NCI-H1436 treated with DMSO at 0.1 percent for 48 hours (cell line): ENCODE measurements at regions not wholly inside any gene's neighbourhood (a gene's known extent, or its start where the extent isn't known, plus 50 kb on each side); places are given as distances from the start of the nearest gene placed in this dataset.

Experiments
- DNase-seq: peaks from one replicate; lab custom pipeline; 2025; lab: John Stamatoyannopoulos, UW

DNA sequence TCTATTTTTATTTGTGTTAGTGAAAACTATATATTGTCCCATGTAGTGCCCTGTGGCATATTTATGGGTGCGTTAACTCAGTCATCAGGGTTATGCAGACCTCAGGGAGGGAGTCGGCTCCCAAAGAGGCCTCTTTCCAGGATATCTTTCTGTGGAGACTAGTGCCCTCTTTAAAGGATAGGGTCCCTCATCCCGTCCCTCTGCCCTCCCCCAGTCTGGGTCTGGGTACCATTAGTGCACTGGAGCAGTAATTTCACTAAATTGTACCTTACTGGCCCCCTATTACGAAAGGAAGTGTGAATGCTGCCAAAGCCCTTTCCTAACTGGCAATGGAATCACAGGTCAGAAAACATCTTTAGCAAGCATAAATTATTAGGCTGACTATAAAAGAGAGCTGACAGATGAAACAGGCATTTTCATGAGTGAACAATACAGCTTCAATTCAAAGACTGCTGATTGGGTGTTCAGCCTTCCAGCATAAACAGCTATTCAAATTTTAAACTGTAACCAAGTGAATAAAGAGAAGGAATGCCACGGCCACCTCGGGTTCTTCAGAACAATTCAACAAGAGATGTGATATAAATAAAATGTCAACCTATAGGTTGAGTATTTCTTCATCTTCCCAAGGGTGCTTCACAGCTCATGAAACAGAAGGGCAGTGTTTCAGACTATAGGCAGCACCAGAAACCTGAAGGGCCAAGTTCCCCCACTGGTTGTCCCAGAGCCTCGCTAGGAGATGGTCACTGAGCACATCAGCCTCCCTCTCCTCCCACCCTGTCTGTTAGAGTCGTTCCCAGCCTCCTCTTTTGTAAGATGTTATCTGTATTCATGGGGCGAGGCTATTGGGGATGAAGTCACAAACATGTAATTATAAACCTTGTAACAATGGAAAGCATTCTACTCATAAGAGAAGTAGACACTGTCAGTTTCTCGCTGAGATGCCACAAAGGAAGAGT, 318.7 kb downstream of the TMEM161B start:
- DNase-seq: no peak

DNA sequence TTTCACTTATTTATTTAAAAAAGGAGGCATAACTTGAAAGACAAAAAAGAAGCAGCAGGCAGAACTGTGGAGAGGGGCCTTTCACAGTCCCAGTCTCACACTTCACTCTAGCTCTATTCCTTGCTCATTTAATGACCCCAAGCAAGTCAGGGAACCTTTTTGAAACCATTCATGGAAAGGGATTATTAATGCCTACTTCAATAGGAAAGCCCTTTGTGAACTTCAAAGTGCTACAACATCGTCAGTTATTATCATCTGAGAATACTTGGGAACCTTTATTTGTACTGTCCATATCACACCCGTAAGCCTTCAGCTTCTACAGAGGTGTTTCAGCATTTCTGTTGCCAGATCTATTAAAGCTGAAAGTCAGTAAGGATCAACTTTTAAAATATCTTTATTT, 320.2 kb downstream of the TMEM161B start:
- DNase-seq: no peak

DNA sequence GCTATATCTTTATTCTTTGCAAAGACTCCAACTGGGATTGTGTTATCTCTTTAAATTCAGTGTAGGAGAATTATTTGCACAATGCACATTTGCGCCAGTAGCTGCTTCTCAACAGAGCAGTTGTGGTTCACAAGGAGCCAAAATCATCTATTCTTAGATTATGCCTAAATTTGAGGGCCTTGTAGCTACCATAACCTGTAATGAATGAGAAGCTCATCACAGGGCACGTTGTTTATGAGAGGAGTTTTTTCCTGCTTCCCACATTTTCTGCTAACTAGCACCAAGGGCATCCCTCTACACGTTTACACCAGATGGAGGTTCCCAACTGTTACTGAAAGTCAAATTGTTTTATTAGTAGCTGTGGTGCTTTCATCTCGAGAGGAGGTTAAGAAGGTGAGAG, 322.4 kb downstream of the TMEM161B start:
- no peak for DNase-seq

GRCh38 chr5:87945286-87945650, 323.4 kb downstream of the TMEM161B start:
- no peak for DNase-seq

DNA sequence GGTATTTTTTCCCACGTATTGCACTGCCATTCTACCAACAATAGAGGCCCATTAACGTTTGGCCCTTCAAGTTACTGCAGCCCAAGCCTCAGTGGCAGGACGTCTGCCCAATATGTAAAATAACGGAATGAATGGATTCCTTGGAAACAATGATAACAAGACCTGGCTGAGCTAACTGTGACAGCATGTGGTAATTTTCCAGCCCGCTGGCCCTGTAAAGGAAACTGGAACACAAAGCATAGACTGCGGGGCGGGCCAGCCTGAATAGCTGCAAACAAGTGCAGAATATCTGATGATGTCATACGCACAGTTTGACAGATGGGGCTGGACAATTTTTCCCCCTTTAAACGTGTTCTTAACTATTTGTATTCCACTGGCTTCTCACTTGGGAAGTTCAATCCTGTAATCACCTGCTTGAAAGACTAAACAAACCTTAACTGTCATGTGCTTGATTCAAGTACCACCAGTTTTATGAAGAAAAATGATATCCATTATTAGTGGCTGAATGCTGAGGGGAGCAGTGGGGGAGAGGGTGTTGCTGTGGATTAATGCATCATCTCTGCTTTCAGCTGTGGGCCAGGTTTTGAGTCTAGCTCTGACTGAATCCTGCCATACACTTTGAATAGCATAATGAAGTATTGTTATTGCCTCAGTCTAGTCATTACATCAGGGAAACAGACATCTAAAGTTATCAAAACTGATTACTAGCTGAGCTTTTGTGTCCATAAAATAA, 323.9 kb downstream of the TMEM161B start:
- no peak for DNase-seq

- no peak for DNase-seq
Observed at GRCh38 chr5:87940775-87941174, 327.9 kb downstream of the TMEM161B start.

- no peak for DNase-seq
Observed at GRCh38 chr5:87936667-87937066, 332.0 kb downstream of the TMEM161B start.

GRCh38 chr5:87924436-87924835, 344.2 kb downstream of the TMEM161B start:
- DNase-seq: no peak

DNA sequence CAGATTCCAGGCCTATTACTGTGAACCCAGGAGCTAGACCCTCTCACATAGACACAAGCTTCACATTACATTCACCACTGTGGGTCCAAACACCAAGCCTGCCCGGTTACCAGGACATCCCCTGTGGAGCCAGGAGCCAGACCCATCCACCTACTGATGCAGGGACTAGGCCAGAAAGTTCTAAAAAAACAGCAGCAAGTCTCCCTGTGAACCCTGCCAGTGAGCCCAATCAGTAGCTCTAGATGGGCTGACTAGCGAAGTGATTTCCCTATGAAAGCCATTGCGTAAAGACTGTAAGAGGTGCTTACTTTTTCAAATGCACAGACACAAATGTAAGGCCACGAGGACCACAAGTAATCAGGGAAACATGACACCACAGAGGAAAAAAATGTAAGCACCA, 352.3 kb downstream of the TMEM161B start:
- DNase-seq: no peak

GRCh38 chr5:87912419-87912818, 356.2 kb downstream of the TMEM161B start:
- DNase-seq: no peak

DNA sequence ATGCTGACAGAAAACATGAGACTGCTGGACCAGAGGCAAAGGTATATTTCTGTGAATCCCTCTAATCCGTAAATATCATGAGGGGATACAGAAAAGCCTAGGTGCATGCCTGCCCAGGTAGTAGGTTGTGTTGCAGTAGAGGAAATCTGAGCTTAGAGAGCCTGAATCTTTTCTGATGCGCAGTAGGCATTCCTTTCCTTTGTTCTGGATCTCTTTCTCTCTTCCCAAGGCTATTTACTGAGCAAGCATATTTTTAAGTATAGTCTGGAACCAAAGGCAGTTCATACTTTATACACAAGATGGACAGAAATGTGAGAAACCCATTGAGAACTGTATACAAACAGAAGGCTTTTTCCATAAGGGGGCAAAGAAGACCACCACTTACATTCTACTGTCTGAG, 359.3 kb downstream of the TMEM161B start:
- DNase-seq: no peak

DNA sequence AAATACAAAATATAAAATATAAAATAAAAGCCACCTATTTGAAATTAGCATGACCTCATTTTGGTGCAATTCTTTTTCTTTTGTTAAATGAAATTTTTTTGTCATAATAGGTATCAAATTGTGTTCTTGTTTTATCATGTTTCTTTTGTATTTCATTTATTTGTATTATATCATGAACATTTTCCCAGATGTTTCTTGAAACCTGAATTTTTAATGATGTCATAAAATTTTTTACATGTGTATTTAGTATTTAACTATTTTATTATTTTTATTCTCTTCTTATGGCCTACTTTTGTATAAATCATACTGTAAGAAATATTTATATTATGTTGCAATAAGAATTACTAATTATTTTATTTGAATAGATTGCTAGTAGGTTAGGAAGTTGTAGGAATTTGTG, 361.7 kb downstream of the TMEM161B start:
- no peak for DNase-seq

DNA sequence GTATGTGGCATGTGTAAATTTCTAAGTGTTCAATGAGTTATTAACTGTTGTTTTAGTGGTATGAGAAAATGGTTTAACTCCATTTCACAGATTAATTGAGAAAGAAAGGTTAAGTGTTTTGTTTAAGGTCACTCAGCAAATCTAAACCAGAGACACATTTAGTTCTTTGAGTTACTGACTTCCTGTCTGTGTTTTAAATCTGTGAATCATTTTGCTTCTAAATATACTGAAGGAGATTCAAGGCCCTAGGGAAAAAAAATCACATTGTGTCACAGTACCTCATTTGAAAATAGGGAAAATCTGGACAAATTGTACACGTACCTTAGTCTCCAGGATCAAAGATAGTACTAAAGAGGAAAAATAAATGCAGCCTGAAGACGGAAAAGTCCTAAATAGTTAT, 368.2 kb downstream of the TMEM161B start:
- no peak for DNase-seq

GRCh38 chr5:87899721-87900131, 368.9 kb downstream of the TMEM161B start:
- DNase-seq: no peak

- DNase-seq: no peak
Observed at GRCh38 chr5:87899208-87899661, 369.4 kb downstream of the TMEM161B start.

DNA sequence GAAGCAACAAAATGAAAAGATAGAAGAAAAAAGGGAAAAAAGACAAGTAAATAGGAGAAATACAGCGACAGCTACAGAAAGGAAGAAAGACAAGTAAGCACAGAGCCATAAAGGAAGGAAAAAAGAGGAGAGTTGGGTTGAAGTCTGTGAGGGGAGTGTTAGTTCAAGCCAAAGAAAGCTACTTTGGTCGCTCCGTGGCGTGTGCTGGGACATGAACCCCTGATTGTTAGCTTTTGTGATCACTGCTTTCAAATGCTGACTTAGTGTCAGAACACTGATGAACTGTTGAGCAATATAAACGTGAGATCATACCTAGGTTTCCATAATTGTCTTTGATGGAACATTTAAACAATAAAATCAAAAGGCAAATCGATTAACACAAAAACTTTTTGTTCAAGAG, 370.1 kb downstream of the TMEM161B start:
- no peak for DNase-seq

DNA sequence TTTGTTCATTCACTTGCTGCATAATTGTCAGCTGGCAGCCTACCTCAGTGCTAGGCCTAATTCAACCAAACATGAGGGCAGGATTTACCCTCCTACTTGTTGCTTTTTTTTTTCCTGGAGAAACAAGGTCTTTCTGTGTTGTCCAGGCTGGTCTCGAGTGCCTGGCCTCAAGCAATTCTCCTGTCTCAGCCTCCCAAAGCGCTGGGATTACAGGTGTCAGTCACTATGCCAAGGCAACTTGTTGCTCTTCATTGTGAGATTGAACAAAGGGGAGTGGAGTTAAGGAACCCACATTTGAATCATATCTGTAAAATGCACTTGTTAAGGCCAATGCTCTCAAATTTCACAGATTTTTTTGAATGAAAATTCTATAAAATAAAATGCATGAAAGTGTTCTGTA, 380.5 kb downstream of the TMEM161B start:
- no peak for DNase-seq

- no peak for DNase-seq
Observed at GRCh38 chr5:87887247-87887646, 381.4 kb downstream of the TMEM161B start.

DNA sequence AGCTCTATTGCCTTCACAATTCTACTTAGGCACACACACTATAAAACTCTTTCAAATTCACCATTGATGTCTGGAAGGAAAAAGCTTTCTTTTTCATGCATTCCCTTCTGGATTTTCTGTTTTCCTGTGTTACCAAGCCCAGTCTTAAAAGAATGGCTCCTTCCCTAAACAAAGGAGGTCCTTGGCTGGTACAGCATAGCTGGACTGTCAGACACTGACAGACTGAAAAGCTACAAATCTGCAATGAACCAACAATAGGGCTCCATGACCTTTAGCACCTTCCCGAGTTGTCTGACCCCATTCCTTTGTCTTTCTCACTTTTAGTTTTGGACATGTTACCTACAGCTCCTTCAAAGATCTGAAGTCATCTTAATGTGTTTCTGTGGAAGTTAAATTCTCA, 382.5 kb downstream of the TMEM161B start:
- no peak for DNase-seq

- DNase-seq: no peak
Observed at GRCh38 chr5:87885758-87886157, 382.9 kb downstream of the TMEM161B start.

DNA sequence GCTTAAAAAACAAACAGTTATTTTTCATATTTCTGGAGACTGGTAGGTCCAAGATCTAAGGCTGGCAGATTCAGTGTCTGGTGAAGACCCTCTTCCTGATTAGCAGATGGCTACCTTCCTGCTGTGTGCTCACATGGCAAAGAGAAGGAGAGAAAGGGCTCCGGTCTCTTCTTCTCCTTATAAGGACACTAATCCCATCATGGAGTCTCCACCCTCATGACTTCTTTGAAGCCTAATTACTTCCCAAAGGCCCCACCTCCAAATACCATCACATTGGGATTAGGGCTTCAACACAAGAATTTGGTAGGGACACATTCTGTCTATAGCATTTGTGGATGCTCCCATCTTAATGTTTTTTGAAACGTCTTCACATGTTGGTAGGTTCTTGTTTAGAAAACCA, 391.1 kb downstream of the TMEM161B start:
- DNase-seq: no peak

GRCh38 chr5:87877023-87877422, 391.6 kb downstream of the TMEM161B start:
- no peak for DNase-seq

GRCh38 chr5:87876616-87877015, 392.0 kb downstream of the TMEM161B start:
- no peak for DNase-seq
